ENCODE measurements at regions not wholly inside any gene's neighbourhood (a gene's known extent, or its start where the extent isn't known, plus 50 kb on each side); places are given as distances from the start of the nearest gene placed in this dataset.

DNA sequence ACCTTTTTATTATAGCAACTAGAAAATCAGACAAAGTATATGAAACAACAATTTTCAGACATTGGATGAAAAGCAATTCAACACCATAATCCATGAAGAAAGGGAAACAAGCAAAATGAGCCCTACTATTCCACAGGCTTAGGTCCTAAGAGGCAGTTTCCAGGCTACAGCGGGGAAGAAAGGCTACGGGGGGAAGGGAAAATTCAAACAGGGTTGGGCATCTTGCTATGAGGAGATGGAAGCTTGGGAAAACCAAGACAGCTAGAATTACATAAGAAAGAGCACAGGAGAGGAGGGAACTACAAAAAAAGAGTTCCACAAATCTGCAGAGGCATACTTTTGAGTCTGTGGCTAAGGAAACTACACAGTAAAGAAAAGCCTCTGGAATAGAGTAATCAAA, 356.0 kb upstream of the CLEC14A start:
- no peaks in the 10 kb centered on the region for H3K36me3 ChIP-seq (ENCODE audit: control insufficient read depth in 1 of 2, insufficient read depth in 2 of 2, low read length in 2 of 2)
- ChIA-PET POLR2A (no interaction called here), RAD21 (ENCODE audit: low non-redundant PET in 1 of 2, low total read pairs in 2 of 2, uncharacterized antibody in 2 of 2, unreplicated experiment in 2 of 2) (no interaction called here), CTCF (no interaction called here)
- DNase-seq (ENCODE audit: low read depth, low spot score) (no peak), ATAC-seq (no peak)
- H3K9me3 ChIP-seq (ENCODE audit: control insufficient read depth in 1 of 2, insufficient read depth in 1 of 2, low read depth in 1 of 2, low read length in 2 of 2), result no peaks in the 10 kb centered on the region
- TF ChIP-seq YY1 (IDR thresholded peaks at IDR 0.05; ENCODE audit: extremely low read depth, insufficient replicate concordance, low read depth, low read length), result no peak
- TF ChIP-seq ELF1 (IDR thresholded peaks at IDR 0.05; ENCODE audit: borderline replicate concordance, low read depth), result no peak
- TF ChIP-seq, protein P1, sequence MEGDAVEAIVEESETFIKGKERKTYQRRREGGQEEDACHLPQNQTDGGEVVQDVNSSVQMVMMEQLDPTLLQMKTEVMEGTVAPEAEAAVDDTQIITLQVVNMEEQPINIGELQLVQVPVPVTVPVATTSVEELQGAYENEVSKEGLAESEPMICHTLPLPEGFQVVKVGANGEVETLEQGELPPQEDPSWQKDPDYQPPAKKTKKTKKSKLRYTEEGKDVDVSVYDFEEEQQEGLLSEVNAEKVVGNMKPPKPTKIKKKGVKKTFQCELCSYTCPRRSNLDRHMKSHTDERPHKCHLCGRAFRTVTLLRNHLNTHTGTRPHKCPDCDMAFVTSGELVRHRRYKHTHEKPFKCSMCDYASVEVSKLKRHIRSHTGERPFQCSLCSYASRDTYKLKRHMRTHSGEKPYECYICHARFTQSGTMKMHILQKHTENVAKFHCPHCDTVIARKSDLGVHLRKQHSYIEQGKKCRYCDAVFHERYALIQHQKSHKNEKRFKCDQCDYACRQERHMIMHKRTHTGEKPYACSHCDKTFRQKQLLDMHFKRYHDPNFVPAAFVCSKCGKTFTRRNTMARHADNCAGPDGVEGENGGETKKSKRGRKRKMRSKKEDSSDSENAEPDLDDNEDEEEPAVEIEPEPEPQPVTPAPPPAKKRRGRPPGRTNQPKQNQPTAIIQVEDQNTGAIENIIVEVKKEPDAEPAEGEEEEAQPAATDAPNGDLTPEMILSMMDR (IDR thresholded peaks at IDR 0.05 in 2 of 3, conservative IDR thresholded peaks at IDR 0.05 in 1 of 3; ENCODE audit: borderline replicate concordance in 1 of 3, insufficient read depth in 1 of 3, low read depth in 2 of 3, low read length in 2 of 3), result no peak
- TF ChIP-seq, protein P2, sequence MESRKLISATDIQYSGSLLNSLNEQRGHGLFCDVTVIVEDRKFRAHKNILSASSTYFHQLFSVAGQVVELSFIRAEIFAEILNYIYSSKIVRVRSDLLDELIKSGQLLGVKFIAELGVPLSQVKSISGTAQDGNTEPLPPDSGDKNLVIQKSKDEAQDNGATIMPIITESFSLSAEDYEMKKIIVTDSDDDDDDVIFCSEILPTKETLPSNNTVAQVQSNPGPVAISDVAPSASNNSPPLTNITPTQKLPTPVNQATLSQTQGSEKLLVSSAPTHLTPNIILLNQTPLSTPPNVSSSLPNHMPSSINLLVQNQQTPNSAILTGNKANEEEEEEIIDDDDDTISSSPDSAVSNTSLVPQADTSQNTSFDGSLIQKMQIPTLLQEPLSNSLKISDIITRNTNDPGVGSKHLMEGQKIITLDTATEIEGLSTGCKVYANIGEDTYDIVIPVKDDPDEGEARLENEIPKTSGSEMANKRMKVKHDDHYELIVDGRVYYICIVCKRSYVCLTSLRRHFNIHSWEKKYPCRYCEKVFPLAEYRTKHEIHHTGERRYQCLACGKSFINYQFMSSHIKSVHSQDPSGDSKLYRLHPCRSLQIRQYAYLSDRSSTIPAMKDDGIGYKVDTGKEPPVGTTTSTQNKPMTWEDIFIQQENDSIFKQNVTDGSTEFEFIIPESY (IDR thresholded peaks at IDR 0.05; ENCODE audit: extremely low read depth, insufficient replicate concordance, low read length), result no peak
- TF ChIP-seq ZFX (IDR thresholded peaks at IDR 0.05), result no peak
- TF ChIP-seq, protein P3, sequence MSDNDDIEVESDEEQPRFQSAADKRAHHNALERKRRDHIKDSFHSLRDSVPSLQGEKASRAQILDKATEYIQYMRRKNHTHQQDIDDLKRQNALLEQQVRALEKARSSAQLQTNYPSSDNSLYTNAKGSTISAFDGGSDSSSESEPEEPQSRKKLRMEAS (IDR thresholded peaks at IDR 0.05), result no peak
- no peak overlapping the region for H3K27ac ChIP-seq (ENCODE audit: low read depth, low read length)
- no peak overlapping the region for H3K9ac ChIP-seq (ENCODE audit: low read length)
- no peaks in the 10 kb centered on the region for H3K27me3 ChIP-seq (ENCODE audit: insufficient read depth, low read length)
- H3K9me2 ChIP-seq (ENCODE audit: insufficient read depth), result no peaks in the 10 kb centered on the region
- H3K79me2 ChIP-seq (ENCODE audit: insufficient read depth, low read length), result no peaks in the 10 kb centered on the region
- intact Hi-C loops (cut with micrococcal nuclease), result no loop called here
- H3K4me2 ChIP-seq (ENCODE audit: low read length), result no peak overlapping the region
- H4K20me1 ChIP-seq (ENCODE audit: insufficient read depth), result no peaks in the 10 kb centered on the region
- H3K4me1 ChIP-seq (ENCODE audit: control insufficient read depth in 1 of 2, insufficient read depth in 2 of 2, low read length in 2 of 2), result no peaks in the 10 kb centered on the region
- BruUV-seq (replicated peaks), result no TSS peak
- no peak overlapping the region for H2AFZ ChIP-seq (ENCODE audit: low read depth, low read length, poor library complexity, severe bottlenecking)
- no peak overlapping the region for H3K4me3 ChIP-seq (replicated peaks in 1 of 2; ENCODE audit: low read depth in 1 of 2, low read length in 2 of 2)

All from HCT116 (cell line).